OCI-LY3 (cell line): ENCODE measurements at regions not wholly inside any gene's neighbourhood (a gene's known extent, or its start where the extent isn't known, plus 50 kb on each side); places are given as distances from the start of the nearest gene placed in this dataset.

Source experiments
- CTCF ChIP-seq: fragments of 200-600, 300-600 bp; sonication (generic); IDR thresholded peaks from 2 replicates; pipeline ENCODE4 v1.5.1; 2014; ENCODE audit warnings: antibody characterized with exemption, low read length, low read depth
- EZH2phosphoT487 ChIP-seq: fragments of 200-600 bp; shearing (Covaris generic); IDR thresholded peaks from 2 replicates; pipeline ENCODE4 v1.6.1; 2018; ENCODE audit warnings: antibody characterized with exemption, mixed run types, low read depth

GRCh38 chr3:4139462-4140140, 163.6 kb upstream of the SETMAR start:
- TF ChIP-seq CTCF (no peak), EZH2phosphoT487 (no peak)
